ENCODE measurements at regions not wholly inside any gene's neighbourhood (a gene's known extent, or its start where the extent isn't known, plus 50 kb on each side); places are given as distances from the start of the nearest gene placed in this dataset.
A peak's percentile ranks its signal among the peaks of the same experiment; 100 is the strongest.

- TF ChIP-seq, protein P1, sequence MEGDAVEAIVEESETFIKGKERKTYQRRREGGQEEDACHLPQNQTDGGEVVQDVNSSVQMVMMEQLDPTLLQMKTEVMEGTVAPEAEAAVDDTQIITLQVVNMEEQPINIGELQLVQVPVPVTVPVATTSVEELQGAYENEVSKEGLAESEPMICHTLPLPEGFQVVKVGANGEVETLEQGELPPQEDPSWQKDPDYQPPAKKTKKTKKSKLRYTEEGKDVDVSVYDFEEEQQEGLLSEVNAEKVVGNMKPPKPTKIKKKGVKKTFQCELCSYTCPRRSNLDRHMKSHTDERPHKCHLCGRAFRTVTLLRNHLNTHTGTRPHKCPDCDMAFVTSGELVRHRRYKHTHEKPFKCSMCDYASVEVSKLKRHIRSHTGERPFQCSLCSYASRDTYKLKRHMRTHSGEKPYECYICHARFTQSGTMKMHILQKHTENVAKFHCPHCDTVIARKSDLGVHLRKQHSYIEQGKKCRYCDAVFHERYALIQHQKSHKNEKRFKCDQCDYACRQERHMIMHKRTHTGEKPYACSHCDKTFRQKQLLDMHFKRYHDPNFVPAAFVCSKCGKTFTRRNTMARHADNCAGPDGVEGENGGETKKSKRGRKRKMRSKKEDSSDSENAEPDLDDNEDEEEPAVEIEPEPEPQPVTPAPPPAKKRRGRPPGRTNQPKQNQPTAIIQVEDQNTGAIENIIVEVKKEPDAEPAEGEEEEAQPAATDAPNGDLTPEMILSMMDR (IDR thresholded peaks at IDR 0.05; ENCODE audit: low read depth, low read length) = peak; percentile 18; the same call in 1 of the 2 replicates
- TF ChIP-seq EZH2phosphoT487 (IDR thresholded peaks at IDR 0.05; ENCODE audit: low read depth) = no peak
Measured at GRCh38 chr12:16449459-16449858, 102.0 kb downstream of the MGST1 start.
